Thyroid gland (tissue), 4 donors: ENCODE measurements at regions not wholly inside any gene's neighbourhood (a gene's known extent, or its start where the extent isn't known, plus 50 kb on each side); places are given as distances from the start of the nearest gene placed in this dataset.

Experiments
- POLR2A ChIP-seq, 2 donors: fragments of 450-650 bp; IDR thresholded peaks; one replicate each; pipeline ENCODE4 v1.6.1; 2017; ENCODE audit warnings: antibody characterized with exemption in 2 of 2, mild to moderate bottlenecking in 2 of 2, moderate library complexity in 1 of 2
- TF ChIP-seq, protein P1 (sequence below), 6 experiments: fragments of 200-600 bp in 3 of 6; fragments of 450-650 bp in 3 of 6; sonication (generic) in 3 of 6; IDR thresholded peaks; one replicate each; pipeline ENCODE4 v1.5.1; 2016 to 2019; ENCODE audit warnings: antibody characterized with exemption in 6 of 6, mild to moderate bottlenecking in 2 of 6, inconsistent platforms in 1 of 6, moderate library complexity in 1 of 6

DNA sequence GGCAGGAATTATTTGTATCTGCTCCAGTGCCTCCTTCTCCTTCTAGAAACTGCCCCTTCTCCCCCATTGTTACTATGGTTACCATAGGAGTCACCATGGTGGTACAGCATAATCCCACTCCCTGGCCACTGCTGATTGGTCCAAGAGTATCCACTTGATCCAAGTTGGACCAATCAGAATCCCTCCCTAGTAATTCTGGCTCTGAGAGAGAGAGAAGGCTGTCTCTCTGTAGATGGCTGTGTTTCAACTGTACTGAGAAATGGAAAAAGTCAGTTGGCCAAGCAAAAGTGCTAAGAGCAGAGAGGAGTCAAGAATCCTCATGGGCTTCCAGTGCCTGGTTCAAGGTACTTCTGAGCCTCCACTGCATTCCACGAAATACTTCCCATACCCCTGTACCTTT lies 120.6 kb upstream of the SPATA12 start:
- TF ChIP-seq, protein P1, sequence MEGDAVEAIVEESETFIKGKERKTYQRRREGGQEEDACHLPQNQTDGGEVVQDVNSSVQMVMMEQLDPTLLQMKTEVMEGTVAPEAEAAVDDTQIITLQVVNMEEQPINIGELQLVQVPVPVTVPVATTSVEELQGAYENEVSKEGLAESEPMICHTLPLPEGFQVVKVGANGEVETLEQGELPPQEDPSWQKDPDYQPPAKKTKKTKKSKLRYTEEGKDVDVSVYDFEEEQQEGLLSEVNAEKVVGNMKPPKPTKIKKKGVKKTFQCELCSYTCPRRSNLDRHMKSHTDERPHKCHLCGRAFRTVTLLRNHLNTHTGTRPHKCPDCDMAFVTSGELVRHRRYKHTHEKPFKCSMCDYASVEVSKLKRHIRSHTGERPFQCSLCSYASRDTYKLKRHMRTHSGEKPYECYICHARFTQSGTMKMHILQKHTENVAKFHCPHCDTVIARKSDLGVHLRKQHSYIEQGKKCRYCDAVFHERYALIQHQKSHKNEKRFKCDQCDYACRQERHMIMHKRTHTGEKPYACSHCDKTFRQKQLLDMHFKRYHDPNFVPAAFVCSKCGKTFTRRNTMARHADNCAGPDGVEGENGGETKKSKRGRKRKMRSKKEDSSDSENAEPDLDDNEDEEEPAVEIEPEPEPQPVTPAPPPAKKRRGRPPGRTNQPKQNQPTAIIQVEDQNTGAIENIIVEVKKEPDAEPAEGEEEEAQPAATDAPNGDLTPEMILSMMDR (IDR thresholded peaks at IDR 0.05) = no peak
- no peak for TF ChIP-seq POLR2A (IDR thresholded peaks at IDR 0.05)
